Hepatocyte (in vitro differentiated cells): ENCODE measurements at regions not wholly inside any gene's neighbourhood (a gene's known extent, or its start where the extent isn't known, plus 50 kb on each side); places are given as distances from the start of the nearest gene placed in this dataset.

Experiments
- DNase-seq: peaks from one replicate; pipeline ENCODE4 v3.0.0-alpha.2; 2016; ENCODE audit warnings: low spot score
- H2AFZ ChIP-seq: fragments of 200-600 bp; sonication (generic); 2 replicates; pipeline ENCODE4 v1.6.0; 2016; ENCODE audit warnings: antibody characterized with exemption, mild to moderate bottlenecking
- H3K27ac ChIP-seq: fragments of 200-600 bp; sonication (generic); 2 replicates; pipeline ENCODE4 v1.5.1; 2016; ENCODE audit warnings: mild to moderate bottlenecking
- H3K27me3 ChIP-seq: fragments of 200-600 bp; sonication (generic); 2 replicates; pipeline ENCODE4 v1.6.1; 2016
- H3K36me3 ChIP-seq: fragments of 200-600 bp; sonication (generic); replicated peaks from 2 replicates; pipeline ENCODE4 v1.5.1; 2016; ENCODE audit warnings: low read depth; ENCODE audit not compliant: insufficient read depth
- H3K4me1 ChIP-seq: fragments of 200-600 bp; sonication (generic); 2 replicates; pipeline ENCODE4 v1.5.1; 2016; ENCODE audit warnings: mild to moderate bottlenecking, moderate library complexity; ENCODE audit not compliant: insufficient read depth
- H3K4me2 ChIP-seq: fragments of 200-600 bp; sonication (generic); 2 replicates; pipeline ENCODE4 v1.6.0; 2016
- H3K4me3 ChIP-seq: fragments of 200-600 bp; sonication (generic); 2 replicates; pipeline ENCODE4 v1.5.1; 2016; ENCODE audit warnings: mild to moderate bottlenecking
- H3K79me2 ChIP-seq: fragments of 200-600 bp; sonication (generic); 2 replicates; pipeline ENCODE4 v1.6.0; 2017; ENCODE audit warnings: mild to moderate bottlenecking
- H3K9me2 ChIP-seq: fragments of 200-600 bp; sonication (generic); replicated peaks from 2 replicates; pipeline ENCODE4 v1.6.0; 2017; ENCODE audit warnings: mild to moderate bottlenecking; ENCODE audit not compliant: insufficient read depth
- H3K9me3 ChIP-seq: fragments of 200-600 bp; sonication (generic); 2 replicates; pipeline ENCODE4 v1.5.1; 2016; ENCODE audit warnings: low read depth, mild to moderate bottlenecking
- H4K20me1 ChIP-seq: fragments of 200-600 bp; sonication (generic); 2 replicates; pipeline ENCODE4 v1.6.0; 2016; ENCODE audit warnings: mild to moderate bottlenecking; ENCODE audit not compliant: insufficient read depth, poor library complexity, severe bottlenecking
- EZH2 ChIP-seq: fragments of 200-600 bp; sonication (generic); IDR thresholded peaks from 2 replicates; pipeline ENCODE4 v1.6.1; 2016; ENCODE audit warnings: antibody characterized with exemption, mild to moderate bottlenecking, borderline replicate concordance
- EZH2phosphoT487 ChIP-seq: fragments of 200-600 bp; sonication (generic); IDR thresholded peaks from one replicate; pipeline ENCODE4 v1.6.1; 2018; ENCODE audit warnings: antibody characterized with exemption, mild to moderate bottlenecking, low read depth, moderate library complexity; ENCODE audit not compliant: unreplicated experiment, severe bottlenecking
- WGBS: methylation state at CpG from one replicate; pipeline ENCODE4 v1.1.6; 2016; ENCODE audit warnings: low lambda C conversion rate; ENCODE audit errors: missing lambda C conversion rate; 5-methylcytosine and 5-hydroxymethylcytosine counted together
- TF ChIP-seq, protein P1 (sequence below): fragments of 200-600 bp; sonication (generic); IDR thresholded peaks from 2 replicates; pipeline ENCODE4 v1.5.1; 2016; ENCODE audit warnings: antibody characterized with exemption, mild to moderate bottlenecking; ENCODE audit not compliant: poor library complexity

DNA sequence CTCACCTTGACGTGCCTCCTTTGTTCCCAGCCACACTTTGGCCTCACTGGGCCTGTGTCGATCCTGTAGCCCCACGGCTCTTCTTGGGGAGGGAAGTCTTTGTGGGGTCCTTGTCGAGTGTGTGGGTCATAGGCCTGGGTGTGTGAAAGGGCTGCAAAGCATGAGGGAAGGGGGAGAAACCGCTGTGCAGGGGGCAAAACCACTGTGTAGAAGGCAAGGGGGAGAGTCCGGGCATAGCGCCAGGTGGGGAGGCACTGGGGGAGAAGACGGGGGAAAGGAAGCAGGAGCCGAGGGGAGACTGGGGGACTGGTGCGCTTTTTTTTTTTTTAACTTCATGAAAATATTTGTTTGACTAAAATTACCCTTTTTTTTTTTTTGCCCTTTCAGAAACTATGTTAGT, 65.1 kb upstream of the RASD2 start:
- Histone ChIP-seq H3K9me3 (no peaks in the 10 kb centered on the region), H3K36me3 (no peaks in the 10 kb centered on the region), H3K4me3 (no peak overlapping the region), H4K20me1 (no peaks in the 10 kb centered on the region), H3K79me2 (no peaks in the 10 kb centered on the region), H3K4me2 (no peak overlapping the region), H3K27me3 (no peaks in the 10 kb centered on the region), H2AFZ (no peak overlapping the region), H3K9me2 (no peaks in the 10 kb centered on the region), H3K4me1 (peaks cover 16% of the 10 kb centered on the region), H3K27ac (no peak overlapping the region)
- 82% methylated on average over 6 of the region's 10 CpGs for WGBS
- TF ChIP-seq, protein P1, sequence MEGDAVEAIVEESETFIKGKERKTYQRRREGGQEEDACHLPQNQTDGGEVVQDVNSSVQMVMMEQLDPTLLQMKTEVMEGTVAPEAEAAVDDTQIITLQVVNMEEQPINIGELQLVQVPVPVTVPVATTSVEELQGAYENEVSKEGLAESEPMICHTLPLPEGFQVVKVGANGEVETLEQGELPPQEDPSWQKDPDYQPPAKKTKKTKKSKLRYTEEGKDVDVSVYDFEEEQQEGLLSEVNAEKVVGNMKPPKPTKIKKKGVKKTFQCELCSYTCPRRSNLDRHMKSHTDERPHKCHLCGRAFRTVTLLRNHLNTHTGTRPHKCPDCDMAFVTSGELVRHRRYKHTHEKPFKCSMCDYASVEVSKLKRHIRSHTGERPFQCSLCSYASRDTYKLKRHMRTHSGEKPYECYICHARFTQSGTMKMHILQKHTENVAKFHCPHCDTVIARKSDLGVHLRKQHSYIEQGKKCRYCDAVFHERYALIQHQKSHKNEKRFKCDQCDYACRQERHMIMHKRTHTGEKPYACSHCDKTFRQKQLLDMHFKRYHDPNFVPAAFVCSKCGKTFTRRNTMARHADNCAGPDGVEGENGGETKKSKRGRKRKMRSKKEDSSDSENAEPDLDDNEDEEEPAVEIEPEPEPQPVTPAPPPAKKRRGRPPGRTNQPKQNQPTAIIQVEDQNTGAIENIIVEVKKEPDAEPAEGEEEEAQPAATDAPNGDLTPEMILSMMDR, result no peak
- TF ChIP-seq EZH2phosphoT487 (no peak), EZH2 (no peak)
- no peak for DNase-seq

- H3K79me2 ChIP-seq, result no peaks in the 10 kb centered on the region
- no peak overlapping the region for H3K4me3 ChIP-seq
- H3K27ac ChIP-seq, result no peak overlapping the region
- no peak overlapping the region for H3K4me2 ChIP-seq
- H4K20me1 ChIP-seq, result no peaks in the 10 kb centered on the region
- H3K4me1 ChIP-seq, result peaks cover 24% of the 10 kb centered on the region
- TF ChIP-seq EZH2, result no peak
- no peak for TF ChIP-seq EZH2phosphoT487
- TF ChIP-seq, protein P1, result no peak
- H3K36me3 ChIP-seq, result no peaks in the 10 kb centered on the region
- H3K9me3 ChIP-seq, result no peaks in the 10 kb centered on the region
- H3K9me2 ChIP-seq, result no peaks in the 10 kb centered on the region
- no peaks in the 10 kb centered on the region for H3K27me3 ChIP-seq
- DNase-seq, result no peak
- no peak overlapping the region for H2AFZ ChIP-seq
- 75% methylated on average over 11 of the region's 11 CpGs for WGBS
Measured at GRCh38 chr22:35476341-35476740, 64.3 kb upstream of the RASD2 start.

GRCh38 chr22:35477911-35478582, 62.6 kb upstream of the RASD2 start:
- Histone ChIP-seq H3K79me2 (no peaks in the 10 kb centered on the region), H3K36me3 (no peaks in the 10 kb centered on the region), H3K4me1 (peaks cover 24% of the 10 kb centered on the region), H4K20me1 (no peaks in the 10 kb centered on the region), H3K9me3 (no peaks in the 10 kb centered on the region), H3K27ac (peak overlapping the region; percentile 48), H2AFZ (no peak overlapping the region), H3K27me3 (no peaks in the 10 kb centered on the region), H3K4me3 (no peak overlapping the region), H3K9me2 (no peaks in the 10 kb centered on the region), H3K4me2 (no peak overlapping the region)
- 50% methylated on average over 10 of the region's 11 CpGs for WGBS
- TF ChIP-seq, protein P1, result no peak
- no peak for TF ChIP-seq EZH2phosphoT487
- no peak for TF ChIP-seq EZH2
- peak; percentile 88 for DNase-seq
